Esophagus squamous epithelium (tissue), 4 donors: ENCODE measurements at regions not wholly inside any gene's neighbourhood (a gene's known extent, or its start where the extent isn't known, plus 50 kb on each side); places are given as distances from the start of the nearest gene placed in this dataset.

Source experiments
- POLR2A ChIP-seq, 4 donors: fragments of 450-650 bp; IDR thresholded peaks; one replicate each; pipeline ENCODE4 v1.6.1; 2017; ENCODE audit warnings: antibody characterized with exemption in 4 of 4, mild to moderate bottlenecking in 4 of 4, moderate library complexity in 3 of 4
- TF ChIP-seq, protein P1 (sequence below), 6 experiments: fragments of 450-650 bp in 4 of 6; fragments of 200-600 bp in 2 of 6; sonication (generic) in 2 of 6; IDR thresholded peaks; one replicate each; pipeline ENCODE4 v1.5.1; 2016 to 2019; ENCODE audit warnings: antibody characterized with exemption in 6 of 6, mild to moderate bottlenecking in 4 of 6, moderate library complexity in 4 of 6

DNA sequence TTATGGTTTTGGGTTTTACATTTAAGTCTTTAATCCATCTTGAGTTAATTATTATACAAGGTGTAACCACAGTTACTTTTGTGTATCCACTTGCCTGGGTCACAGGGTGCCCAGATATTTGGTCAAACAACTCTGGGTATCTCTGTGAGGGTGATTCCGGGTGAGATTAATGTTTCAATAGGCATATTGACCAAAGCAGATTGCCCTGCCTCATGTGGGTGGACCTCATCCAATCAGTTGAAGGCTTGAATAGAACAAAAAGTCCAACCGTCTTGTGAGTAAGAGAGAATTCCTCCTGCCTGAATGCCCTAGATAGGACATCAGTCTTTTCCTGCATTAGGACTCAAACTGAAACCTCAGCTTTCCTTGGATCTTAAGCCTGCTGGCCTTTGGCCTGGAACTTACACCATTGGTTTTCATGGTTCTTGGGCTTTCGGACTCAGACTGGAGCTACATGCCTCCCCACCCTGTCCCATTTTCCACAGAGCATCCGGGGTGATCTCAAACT lies 68.9 kb upstream of the ST8SIA6 start:
- TF ChIP-seq, protein P1, sequence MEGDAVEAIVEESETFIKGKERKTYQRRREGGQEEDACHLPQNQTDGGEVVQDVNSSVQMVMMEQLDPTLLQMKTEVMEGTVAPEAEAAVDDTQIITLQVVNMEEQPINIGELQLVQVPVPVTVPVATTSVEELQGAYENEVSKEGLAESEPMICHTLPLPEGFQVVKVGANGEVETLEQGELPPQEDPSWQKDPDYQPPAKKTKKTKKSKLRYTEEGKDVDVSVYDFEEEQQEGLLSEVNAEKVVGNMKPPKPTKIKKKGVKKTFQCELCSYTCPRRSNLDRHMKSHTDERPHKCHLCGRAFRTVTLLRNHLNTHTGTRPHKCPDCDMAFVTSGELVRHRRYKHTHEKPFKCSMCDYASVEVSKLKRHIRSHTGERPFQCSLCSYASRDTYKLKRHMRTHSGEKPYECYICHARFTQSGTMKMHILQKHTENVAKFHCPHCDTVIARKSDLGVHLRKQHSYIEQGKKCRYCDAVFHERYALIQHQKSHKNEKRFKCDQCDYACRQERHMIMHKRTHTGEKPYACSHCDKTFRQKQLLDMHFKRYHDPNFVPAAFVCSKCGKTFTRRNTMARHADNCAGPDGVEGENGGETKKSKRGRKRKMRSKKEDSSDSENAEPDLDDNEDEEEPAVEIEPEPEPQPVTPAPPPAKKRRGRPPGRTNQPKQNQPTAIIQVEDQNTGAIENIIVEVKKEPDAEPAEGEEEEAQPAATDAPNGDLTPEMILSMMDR (IDR thresholded peaks at IDR 0.05): no peak
- TF ChIP-seq POLR2A (IDR thresholded peaks at IDR 0.05): no peak
